Endothelial cell of umbilical vein (primary cell): ENCODE measurements at regions not wholly inside any gene's neighbourhood (a gene's known extent, or its start where the extent isn't known, plus 50 kb on each side); places are given as distances from the start of the nearest gene placed in this dataset.

Experiments
- BruUV-seq: library from RNA; stranded (reverse); fragments of 400-500 nt; replicated peaks from 2 replicates; lab custom pipeline; 2021; lab: Mats Ljungman, UMichigan
- CTCF ChIA-PET: fragments of 300-600, 350-600 bp; sonication (Branson Sonifier 250); formaldehyde crosslinking; loops from one replicate; lab custom pipeline; 2021; ENCODE audit warnings: antibody characterized with exemption, inconsistent platforms; lab: Charles Lee
- POLR2A ChIA-PET: fragments of 300-600, 350-600 bp; sonication (Branson Sonifier 250); formaldehyde crosslinking; loops from one replicate; lab custom pipeline; 2021; ENCODE audit warnings: antibody characterized with exemption, inconsistent platforms; lab: Charles Lee
- DNase-seq: peaks from one replicate; pipeline ENCODE4 v3.0.0-alpha.2; 2011; ENCODE audit warnings: low read depth, low spot score
- FAIRE-seq: peaks from 2 replicates; lab custom pipeline; 2011; peaks lifted over from hg19 to GRCh38; lab: Jason Lieb, UNC
- H2AFZ ChIP-seq: 2 replicates; pipeline ENCODE4 v1.6.0; 2012; ENCODE audit warnings: low read depth, low read length, control low read depth, inconsistent platforms
- H3K27ac ChIP-seq: 2 replicates; pipeline ENCODE4 v1.5.1; 2011; ENCODE audit warnings: low read depth, mild to moderate bottlenecking, control low read depth, low read length, moderate library complexity; ENCODE audit not compliant: insufficient read depth
- H3K27me3 ChIP-seq, 2 experiments: 2 replicates each; pipeline versions ENCODE4 v1.6.0 to v1.6.1; 2011; ENCODE audit warnings: low read length in 2 of 2, mixed read lengths in 1 of 2; ENCODE audit not compliant: control insufficient read depth in 2 of 2, insufficient read depth in 2 of 2
- H3K36me3 ChIP-seq, 2 experiments: 2 replicates in 1 of 2; 3 replicates in 1 of 2; pipeline ENCODE4 v1.5.1; 2011; ENCODE audit warnings: low read length in 2 of 2, mild to moderate bottlenecking in 1 of 2, moderate library complexity in 1 of 2; ENCODE audit not compliant: control insufficient read depth in 2 of 2, insufficient read depth in 2 of 2; ENCODE audit errors: extremely low read depth in 1 of 2
- H3K4me1 ChIP-seq: 3 replicates; pipeline ENCODE4 v1.5.1; 2011; ENCODE audit warnings: mild to moderate bottlenecking, low read length; ENCODE audit not compliant: control insufficient read depth, insufficient read depth; ENCODE audit errors: extremely low read depth
- H3K4me2 ChIP-seq: 2 replicates; pipeline ENCODE4 v1.6.1; 2011; ENCODE audit warnings: low read length, control low read depth, mixed read lengths; ENCODE audit not compliant: insufficient read depth
- H3K4me3 ChIP-seq, 3 experiments: fragments of 200-600 bp in 1 of 3; sonication (generic), shearing (Covaris generic) in 1 of 3; replicated peaks in 1 of 3; 2 replicates each; pipeline ENCODE4 v1.5.1; 2011 to 2016; ENCODE audit warnings: control low read depth in 3 of 3, low read length in 3 of 3, mild to moderate bottlenecking in 2 of 3, inconsistent platforms in 1 of 3, low read depth in 1 of 3, moderate library complexity in 1 of 3; ENCODE audit not compliant: insufficient read depth in 1 of 3
- H3K79me2 ChIP-seq: 2 replicates; pipeline ENCODE4 v1.6.0; 2012; ENCODE audit warnings: low read length, inconsistent platforms; ENCODE audit not compliant: control insufficient read depth, insufficient read depth
- H3K9ac ChIP-seq: replicated peaks from 2 replicates; pipeline ENCODE3; 2011; ENCODE audit warnings: low read length, control low read depth; ENCODE audit not compliant: insufficient read depth; ENCODE audit errors: extremely low read depth
- H3K9me1 ChIP-seq: replicated peaks from 3 replicates; pipeline ENCODE4 v1.6.0; 2011; ENCODE audit warnings: mild to moderate bottlenecking, low read length; ENCODE audit not compliant: control insufficient read depth, insufficient read depth; ENCODE audit errors: extremely low read depth
- H3K9me3 ChIP-seq: replicated peaks from 2 replicates; pipeline ENCODE4 v1.5.1; 2012; ENCODE audit warnings: low read length, inconsistent platforms; ENCODE audit not compliant: control insufficient read depth, insufficient read depth
- H4K20me1 ChIP-seq: replicated peaks from 2 replicates; pipeline ENCODE3; 2011; ENCODE audit warnings: mild to moderate bottlenecking, low read length; ENCODE audit not compliant: control insufficient read depth, insufficient read depth; ENCODE audit errors: extremely low read depth
- CTCF ChIP-seq, 2 donors: IDR thresholded peaks; 1 replicate in 1 of 2; 2 replicates in 1 of 2; pipeline ENCODE4 v1.5.1; 2011; ENCODE audit warnings: low read length in 2 of 2, mild to moderate bottlenecking in 2 of 2, moderate library complexity in 2 of 2, control low read depth in 1 of 2, inconsistent platforms in 1 of 2, low read depth in 1 of 2; ENCODE audit not compliant: insufficient read depth in 1 of 2; ENCODE audit errors: extremely low read depth in 1 of 2
- FOS ChIP-seq: IDR thresholded peaks from 2 replicates; pipeline ENCODE4 v1.6.1; 2011; ENCODE audit warnings: mild to moderate bottlenecking, low read length, moderate library complexity, borderline replicate concordance; ENCODE audit not compliant: insufficient read depth
- JUN ChIP-seq: IDR thresholded peaks from 2 replicates; pipeline ENCODE4 v1.6.1; 2011; ENCODE audit warnings: borderline replicate concordance, low read depth; ENCODE audit not compliant: insufficient read length, insufficient read depth
- MAX ChIP-seq: IDR thresholded peaks from 2 replicates; pipeline ENCODE4 v1.6.1; 2011; ENCODE audit not compliant: insufficient read depth, insufficient read length
- POLR2AphosphoS5 ChIP-seq: IDR thresholded peaks from 2 replicates; pipeline ENCODE4 v1.6.1; 2012; ENCODE audit warnings: low read depth, mild to moderate bottlenecking, control low read depth, low read length, moderate library complexity; ENCODE audit not compliant: insufficient read depth
- dilution Hi-C: fragments of 300-500 bp; cut with MboI; formaldehyde crosslinking; loops from one replicate; pipeline ENCODE4 v1.15.0; 2019; ENCODE audit warnings: low sequenced_read_pairs; ENCODE audit not compliant: extremely low pct_ligation_motif_present
- intact Hi-C: fragments of 100-400 bp; cut with micrococcal nuclease; formaldehyde crosslinking; loops from one replicate; pipeline ENCODE4 v1.10.0; 2022

- peak; percentile 50 for DNase-seq
These were observed 192.6 kb upstream of the TCF4 start for GRCh38 chr18:55780586-55781071.

More at GRCh38 chr18:55780586-55781071, 192.6 kb upstream of the TCF4 start:
- Histone ChIP-seq H3K27me3 (no peaks in the 10 kb centered on the region), H3K9me3 (no peaks in the 10 kb centered on the region), H3K9ac (peak overlapping the region; percentile 74), H2AFZ (peak overlapping the region; percentile 87), H3K79me2 (no peaks in the 10 kb centered on the region), H3K4me2 (peak overlapping the region; percentile 94), H4K20me1 (no peaks in the 10 kb centered on the region), H3K36me3 (no peaks in the 10 kb centered on the region), H3K4me1 (peaks cover 27% of the 10 kb centered on the region), H3K27ac (peak overlapping the region; percentile 47), H3K4me3 (peak overlapping the region; percentile 32 to 63 (median 37)), H3K9me1 (no peaks in the 10 kb centered on the region)
- dilution Hi-C loops = no loop called here
- TSS peak; percentile 66 for BruUV-seq
- no peak for FAIRE-seq
- POLR2A ChIA-PET = interaction anchor here (0.9 kb wide), 1 partner anchor 193 kb away, joined by 3 read pairs; no protein-coding TSS in a partner anchor
- TF ChIP-seq POLR2AphosphoS5 = no peak
- TF ChIP-seq JUN = no peak
- TF ChIP-seq MAX = no peak
- TF ChIP-seq FOS = no peak
- TF ChIP-seq CTCF (IDR thresholded peaks at IDR 0.05; ENCODE audit: extremely low read depth in 1 of 2, insufficient read depth in 1 of 2, low read depth in 1 of 2, low read length in 2 of 2) = no peak
- CTCF ChIA-PET = interaction anchor here (0.6 to 3.8 kb wide), 12 partner anchors 18 to 1101 kb away, joined by 3 to 50 read pairs (median 6); no protein-coding TSS in a partner anchor
- intact Hi-C loops = loop anchor here (1.0 to 2.0 kb wide), 15 partner anchors 80 to 796 kb away; partner anchors contain the start of gene TCF4
